ENCODE measurements at regions not wholly inside any gene's neighbourhood (a gene's known extent, or its start where the extent isn't known, plus 50 kb on each side); places are given as distances from the start of the nearest gene placed in this dataset.

- Histone ChIP-seq H3K27me3 (no peaks in the 10 kb centered on the region), H3K4me3 (no peak overlapping the region), H3K4me1 (peaks cover 12% of the 10 kb centered on the region), H3K27ac (peak overlapping the region in 2 of 4 donors; percentile 19 to 22), H3K36me3 (replicated peaks in 1 of 2; ENCODE audit: insufficient read depth in 1 of 2, low read depth in 2 of 2) (no peaks in the 10 kb centered on the region), H3K9me3 (no peaks in the 10 kb centered on the region)
- ATAC-seq (peak; percentile 85), DNase-seq (peak; percentile 54 to 79 (median 76))
- TF ChIP-seq POLR2A (IDR thresholded peaks at IDR 0.05) = no peak
- no peak for TF ChIP-seq CTCF (IDR thresholded peaks at IDR 0.05)
- intact Hi-C loops (cut with DNase I) = no loop called here
- WGBS, 2 donors = 17 to 28% methylated on average over 1 to 14 of the region's 14 CpGs
These were observed 115.7 kb upstream of the MSX2 start for GRCh38 chr5:174608631-174609097.

- Histone ChIP-seq H3K9me3 (no peaks in the 10 kb centered on the region), H3K4me1 (peaks cover 12% of the 10 kb centered on the region), H3K27me3 (no peaks in the 10 kb centered on the region), H3K27ac (peak overlapping the region in 2 of 4 donors; percentile 19 to 22), H3K4me3 (no peak overlapping the region), H3K36me3 (replicated peaks in 1 of 2; ENCODE audit: insufficient read depth in 1 of 2, low read depth in 2 of 2) (no peaks in the 10 kb centered on the region)
- WGBS, 2 donors = 58 to 69% methylated on average over 10 to 14 of the region's 14 CpGs
- no peak for TF ChIP-seq CTCF (IDR thresholded peaks at IDR 0.05)
- TF ChIP-seq POLR2A (IDR thresholded peaks at IDR 0.05) = no peak
- ATAC-seq = peak; percentile 40
- intact Hi-C loops (cut with DNase I) = no loop called here
- peak in 3 of 4 donors; percentile 10 to 26 (median 18) for DNase-seq
These were observed 115.3 kb upstream of the MSX2 start for GRCh38 chr5:174609116-174609515.

- Histone ChIP-seq H3K36me3 (replicated peaks in 1 of 2; ENCODE audit: insufficient read depth in 1 of 2, low read depth in 2 of 2) (no peaks in the 10 kb centered on the region), H3K4me3 (no peak overlapping the region), H3K9me3 (no peaks in the 10 kb centered on the region), H3K4me1 (peaks cover 12% of the 10 kb centered on the region), H3K27me3 (no peaks in the 10 kb centered on the region), H3K27ac (no peak overlapping the region)
- ATAC-seq (no peak), DNase-seq (peak; percentile 14 to 38 (median 22))
- WGBS, 2 donors = 47 to 64% methylated on average over 8 of the region's 8 CpGs
- intact Hi-C loops (cut with DNase I) = no loop called here
- TF ChIP-seq POLR2A (IDR thresholded peaks at IDR 0.05) = no peak
- no peak for TF ChIP-seq CTCF (IDR thresholded peaks at IDR 0.05)
These were observed 113.4 kb upstream of the MSX2 start for GRCh38 chr5:174610968-174611367.

- Histone ChIP-seq H3K27ac (no peak overlapping the region), H3K9me3 (no peaks in the 10 kb centered on the region), H3K27me3 (no peaks in the 10 kb centered on the region), H3K4me1 (peaks cover 12% of the 10 kb centered on the region), H3K4me3 (no peak overlapping the region), H3K36me3 (replicated peaks in 1 of 2; ENCODE audit: insufficient read depth in 1 of 2, low read depth in 2 of 2) (no peaks in the 10 kb centered on the region)
- TF ChIP-seq POLR2A (IDR thresholded peaks at IDR 0.05) (no peak), CTCF (IDR thresholded peaks at IDR 0.05) (no peak)
- intact Hi-C loops (cut with DNase I) = no loop called here
- 46 to 65% methylated on average over 2 of the region's 2 CpGs for WGBS, 2 donors
- no peak for ATAC-seq
- DNase-seq = no peak
These were observed 111.7 kb upstream of the MSX2 start for GRCh38 chr5:174612686-174613085.

GRCh38 chr5:174614500-174615135, 109.8 kb upstream of the MSX2 start:
- TF ChIP-seq POLR2A (IDR thresholded peaks at IDR 0.05) (no peak), CTCF (IDR thresholded peaks at IDR 0.05) (no peak)

More at GRCh38 chr5:174614500-174615135, 109.8 kb upstream of the MSX2 start:
- no peaks in the 10 kb centered on the region for H3K4me1 ChIP-seq
- H3K27ac ChIP-seq = no peak overlapping the region
- ATAC-seq (no peak), DNase-seq (no peak)
- intact Hi-C loops (cut with DNase I) = no loop called here
- H3K4me3 ChIP-seq = no peak overlapping the region
- no peaks in the 10 kb centered on the region for H3K9me3 ChIP-seq
- no peaks in the 10 kb centered on the region for H3K36me3 ChIP-seq (replicated peaks in 1 of 2; ENCODE audit: insufficient read depth in 1 of 2, low read depth in 2 of 2)
- H3K27me3 ChIP-seq = no peaks in the 10 kb centered on the region
- 61 to 87% methylated on average over 2 of the region's 2 CpGs for WGBS, 2 donors

Measured in body of pancreas (tissue), 4 donors.